ENCODE measurements at regions not wholly inside any gene's neighbourhood (a gene's known extent, or its start where the extent isn't known, plus 50 kb on each side); places are given as distances from the start of the nearest gene placed in this dataset.

- no peak overlapping the region for H3K4me3 ChIP-seq (ENCODE audit: low read depth, low read length)
- TF ChIP-seq POLR2A (IDR thresholded peaks at IDR 0.05; ENCODE audit: extremely low read depth, insufficient read length) (no peak), MAX (IDR thresholded peaks at IDR 0.05; ENCODE audit: low read depth, low read length) (no peak), CTCF (IDR thresholded peaks at IDR 0.05; ENCODE audit: low read depth, low read length) (no peak), MYC (IDR thresholded peaks at IDR 0.05; ENCODE audit: low read depth, low read length) (no peak)
- DNase-seq (ENCODE audit: low read depth): no peak
These were observed 61.2 kb downstream of the VIP start for GRCh38 chr6:152811785-152812184.

GRCh38 chr6:152815230-152815872, 64.8 kb downstream of the VIP start:
- TF ChIP-seq POLR2A (IDR thresholded peaks at IDR 0.05; ENCODE audit: extremely low read depth, insufficient read length): no peak
- no peak for TF ChIP-seq CTCF (IDR thresholded peaks at IDR 0.05; ENCODE audit: low read depth, low read length)
- TF ChIP-seq MAX (IDR thresholded peaks at IDR 0.05; ENCODE audit: low read depth, low read length): no peak
- no peak for TF ChIP-seq MYC (IDR thresholded peaks at IDR 0.05; ENCODE audit: low read depth, low read length)
- no peak for DNase-seq (ENCODE audit: low read depth)
- no peak overlapping the region for H3K4me3 ChIP-seq (ENCODE audit: low read depth, low read length)

GRCh38 chr6:152816055-152816454, 65.5 kb downstream of the VIP start:
- H3K4me3 ChIP-seq (ENCODE audit: low read depth, low read length): no peak overlapping the region
- TF ChIP-seq CTCF (IDR thresholded peaks at IDR 0.05; ENCODE audit: low read depth, low read length): no peak
- TF ChIP-seq MAX (IDR thresholded peaks at IDR 0.05; ENCODE audit: low read depth, low read length): no peak
- no peak for TF ChIP-seq MYC (IDR thresholded peaks at IDR 0.05; ENCODE audit: low read depth, low read length)
- no peak for TF ChIP-seq POLR2A (IDR thresholded peaks at IDR 0.05; ENCODE audit: extremely low read depth, insufficient read length)
- DNase-seq (ENCODE audit: low read depth): no peak

- no peak overlapping the region for H3K4me3 ChIP-seq (ENCODE audit: low read depth, low read length)
- TF ChIP-seq CTCF (IDR thresholded peaks at IDR 0.05; ENCODE audit: low read depth, low read length): no peak
- TF ChIP-seq MAX (IDR thresholded peaks at IDR 0.05; ENCODE audit: low read depth, low read length): no peak
- TF ChIP-seq MYC (IDR thresholded peaks at IDR 0.05; ENCODE audit: low read depth, low read length): no peak
- no peak for TF ChIP-seq POLR2A (IDR thresholded peaks at IDR 0.05; ENCODE audit: extremely low read depth, insufficient read length)
- no peak for DNase-seq (ENCODE audit: low read depth)
These were observed 70.9 kb downstream of the VIP start for GRCh38 chr6:152821525-152821924.

GRCh38 chr6:152824666-152825065, 74.1 kb downstream of the VIP start:
- DNase-seq (ENCODE audit: low read depth): no peak
- TF ChIP-seq MYC (IDR thresholded peaks at IDR 0.05; ENCODE audit: low read depth, low read length) (no peak), CTCF (IDR thresholded peaks at IDR 0.05; ENCODE audit: low read depth, low read length) (no peak), POLR2A (IDR thresholded peaks at IDR 0.05; ENCODE audit: extremely low read depth, insufficient read length) (no peak), MAX (IDR thresholded peaks at IDR 0.05; ENCODE audit: low read depth, low read length) (no peak)
- no peak overlapping the region for H3K4me3 ChIP-seq (ENCODE audit: low read depth, low read length)
